Lower lobe of right lung (tissue), 2 donors: ENCODE measurements at regions not wholly inside any gene's neighbourhood (a gene's known extent, or its start where the extent isn't known, plus 50 kb on each side); places are given as distances from the start of the nearest gene placed in this dataset.

ENCODE experiments used
- ATAC-seq, 2 donors: fragments of 200-7000 bp; cut with Tn5 transposase; one replicate each; pipeline ENCODE4 v1.9.1; 2020 to 2022; ENCODE audit warnings: mild to moderate bottlenecking in 2 of 2, moderate library complexity in 2 of 2
- DNase-seq: peaks from one replicate; pipeline ENCODE4 v3.0.0-alpha.2; 2020
- H3K27ac ChIP-seq: fragments of 200-600 bp; one replicate; pipeline ENCODE4 v1.8.0; 2022
- H3K27me3 ChIP-seq: fragments of 200-600 bp; one replicate; pipeline ENCODE4 v1.8.0; 2022; ENCODE audit warnings: low read depth
- H3K36me3 ChIP-seq: fragments of 200-600 bp; one replicate; pipeline ENCODE4 v1.8.0; 2022; ENCODE audit warnings: mild to moderate bottlenecking
- H3K4me1 ChIP-seq: fragments of 200-600 bp; one replicate; pipeline ENCODE4 v1.8.0; 2022
- H3K4me3 ChIP-seq: fragments of 200-600 bp; one replicate; pipeline ENCODE4 v1.8.0; 2022; ENCODE audit warnings: mild to moderate bottlenecking
- H3K9me3 ChIP-seq: fragments of 200-600 bp; one replicate; pipeline ENCODE4 v1.8.0; 2022
- CTCF ChIP-seq: fragments of 200-600 bp; IDR thresholded peaks from one replicate; pipeline ENCODE4 v1.8.0; 2022; ENCODE audit warnings: antibody characterized with exemption, mild to moderate bottlenecking
- intact Hi-C: fragments of 100-400 bp; cut with DNase I; formaldehyde crosslinking; loops from one replicate; pipeline ENCODE4 v1.11.0; 2022
- donor health status: DM: no; HTN: yes; CAD: no; lungs with severe emphysema.

GRCh38 chr7:42605406-42606192, 306.3 kb downstream of the C7orf25 start:
- no peak for DNase-seq
- H3K27ac ChIP-seq, result no peak overlapping the region
- intact Hi-C loops, result no loop called here

GRCh38 chr7:42603496-42603895, 308.4 kb downstream of the C7orf25 start:
- Histone ChIP-seq H3K36me3 (no peaks in the 10 kb centered on the region), H3K4me3 (no peak overlapping the region), H3K27me3 (no peaks in the 10 kb centered on the region), H3K27ac (no peak overlapping the region), H3K4me1 (no peaks in the 10 kb centered on the region), H3K9me3 (no peaks in the 10 kb centered on the region)
- intact Hi-C loops, result no loop called here
- DNase-seq (no peak), ATAC-seq (no peak)
- no peak for TF ChIP-seq CTCF

More at GRCh38 chr7:42605406-42606192, 306.3 kb downstream of the C7orf25 start:
- peak in 1 of 2 donors; percentile 51 for ATAC-seq
- no peaks in the 10 kb centered on the region for H3K4me1 ChIP-seq
- no peak overlapping the region for H3K4me3 ChIP-seq
- H3K27me3 ChIP-seq, result no peaks in the 10 kb centered on the region
- no peaks in the 10 kb centered on the region for H3K9me3 ChIP-seq
- no peaks in the 10 kb centered on the region for H3K36me3 ChIP-seq
- TF ChIP-seq CTCF, result no peak

- H3K27ac ChIP-seq, result no peak overlapping the region
- H3K36me3 ChIP-seq, result no peaks in the 10 kb centered on the region
- TF ChIP-seq CTCF, result no peak
- H3K4me1 ChIP-seq, result no peaks in the 10 kb centered on the region
- no peaks in the 10 kb centered on the region for H3K9me3 ChIP-seq
- DNase-seq (no peak), ATAC-seq (no peak)
- no peak overlapping the region for H3K4me3 ChIP-seq
- intact Hi-C loops, result no loop called here
- H3K27me3 ChIP-seq, result no peaks in the 10 kb centered on the region
Observed at GRCh38 chr7:42597300-42597699, 314.6 kb downstream of the C7orf25 start.

GRCh38 chr7:42596737-42597136, 315.1 kb downstream of the C7orf25 start:
- H3K27me3 ChIP-seq, result no peaks in the 10 kb centered on the region
- TF ChIP-seq CTCF, result no peak
- H3K4me1 ChIP-seq, result no peaks in the 10 kb centered on the region
- no peaks in the 10 kb centered on the region for H3K36me3 ChIP-seq
- ATAC-seq (no peak), DNase-seq (no peak)
- no peak overlapping the region for H3K27ac ChIP-seq
- intact Hi-C loops, result no loop called here
- no peaks in the 10 kb centered on the region for H3K9me3 ChIP-seq
- H3K4me3 ChIP-seq, result no peak overlapping the region

GRCh38 chr7:42593860-42594259, 318.0 kb downstream of the C7orf25 start:
- Histone ChIP-seq H3K9me3 (no peaks in the 10 kb centered on the region), H3K4me1 (no peaks in the 10 kb centered on the region), H3K27ac (no peak overlapping the region), H3K36me3 (no peaks in the 10 kb centered on the region), H3K27me3 (no peaks in the 10 kb centered on the region), H3K4me3 (no peak overlapping the region)
- no peak for TF ChIP-seq CTCF
- intact Hi-C loops, result no loop called here
- DNase-seq, result no peak
- no peak for ATAC-seq
